MM.1S (cell line): ENCODE measurements at regions not wholly inside any gene's neighbourhood (a gene's known extent, or its start where the extent isn't known, plus 50 kb on each side); places are given as distances from the start of the nearest gene placed in this dataset.

Experiments
- DNase-seq: peaks from one replicate; pipeline ENCODE4 v3.0.0-alpha.2; 2015
- H2AFZ ChIP-seq: fragments of 300-600 bp; sonication (generic); 2 replicates; pipeline ENCODE4 v1.6.0; 2016; ENCODE audit warnings: antibody characterized with exemption, low read length
- H3F3A ChIP-seq: fragments of 300-600 bp; sonication (generic); 2 replicates; pipeline ENCODE4 v1.6.1; 2016; ENCODE audit warnings: mild to moderate bottlenecking, antibody characterized with exemption, low read length, moderate library complexity, mixed read lengths; ENCODE audit not compliant: insufficient read depth
- H3K27ac ChIP-seq: fragments of 300-600 bp; sonication (generic); 2 replicates; pipeline ENCODE4 v1.5.1; 2016; ENCODE audit warnings: mild to moderate bottlenecking, low read length
- H3K27me3 ChIP-seq: fragments of 300-600 bp; sonication (generic); replicated peaks from 2 replicates; pipeline ENCODE4 v1.6.0; 2016; ENCODE audit warnings: low read length; ENCODE audit not compliant: insufficient read depth
- H3K36me3 ChIP-seq: fragments of 300-600 bp; sonication (generic); replicated peaks from 2 replicates; pipeline ENCODE4 v1.6.1; 2016; ENCODE audit warnings: mild to moderate bottlenecking, low read length, mixed read lengths; ENCODE audit not compliant: insufficient read depth
- H3K4me1 ChIP-seq: fragments of 300-600 bp; sonication (generic); 2 replicates; pipeline ENCODE4 v1.6.1; 2016; ENCODE audit warnings: low read length, mixed read lengths
- H3K4me2 ChIP-seq: fragments of 300-600 bp; sonication (generic); 2 replicates; pipeline ENCODE4 v1.6.0; 2016; ENCODE audit warnings: low read depth, low read length
- H3K4me3 ChIP-seq: fragments of 300-600 bp; sonication (generic); 2 replicates; pipeline ENCODE4 v1.5.1; 2016; ENCODE audit warnings: low read length, mixed read lengths
- H3K79me2 ChIP-seq: fragments of 300-600 bp; sonication (generic); 2 replicates; pipeline ENCODE4 v1.6.1; 2016; ENCODE audit warnings: mixed run types, low read length, mixed read lengths
- H3K9ac ChIP-seq: fragments of 300-600 bp; sonication (generic); 2 replicates; pipeline ENCODE4 v1.6.1; 2016; ENCODE audit warnings: low read length, mixed read lengths
- H3K9me2 ChIP-seq: fragments of 300-600 bp; sonication (generic); replicated peaks from 2 replicates; pipeline ENCODE4 v1.6.1; 2016; ENCODE audit warnings: mild to moderate bottlenecking, low read length, mixed read lengths; ENCODE audit not compliant: insufficient read depth
- H3K9me3 ChIP-seq: fragments of 300-600 bp; sonication (generic); replicated peaks from 2 replicates; pipeline ENCODE4 v1.6.1; 2016; ENCODE audit warnings: mild to moderate bottlenecking, low read length, mixed read lengths; ENCODE audit not compliant: insufficient read depth
- H4K20me1 ChIP-seq: fragments of 300-600 bp; sonication (generic); 2 replicates; pipeline ENCODE4 v1.6.1; 2016; ENCODE audit warnings: mild to moderate bottlenecking, low read length, moderate library complexity, mixed read lengths; ENCODE audit not compliant: insufficient read depth
- CTCF ChIP-seq: fragments of 300-600 bp; sonication (generic); IDR thresholded peaks from 2 replicates; pipeline ENCODE4 v1.5.1; 2016; ENCODE audit warnings: antibody characterized with exemption, low read length, mixed read lengths
- EZH2 ChIP-seq: fragments of 300-600 bp; sonication (generic); optimal IDR thresholded peaks from 2 replicates; pipeline ENCODE3; 2017; ENCODE audit warnings: low read depth, mild to moderate bottlenecking, antibody characterized with exemption, low read length, mixed read lengths
- EZH2phosphoT487 ChIP-seq: fragments of 300-600 bp; sonication (generic); IDR thresholded peaks from 2 replicates; pipeline ENCODE4 v1.6.1; 2018; ENCODE audit warnings: antibody characterized with exemption, low read length

- no peak for DNase-seq
- Histone ChIP-seq H3K4me3 (no peak overlapping the region), H3F3A (no peaks in the 10 kb centered on the region), H3K27ac (no peak overlapping the region), H2AFZ (no peak overlapping the region), H4K20me1 (no peaks in the 10 kb centered on the region), H3K9me3 (no peaks in the 10 kb centered on the region), H3K36me3 (no peaks in the 10 kb centered on the region), H3K27me3 (no peaks in the 10 kb centered on the region), H3K9ac (no peak overlapping the region), H3K4me1 (no peaks in the 10 kb centered on the region), H3K9me2 (no peaks in the 10 kb centered on the region), H3K79me2 (no peaks in the 10 kb centered on the region), H3K4me2 (no peak overlapping the region)
- TF ChIP-seq CTCF, result no peak
- TF ChIP-seq EZH2, result no peak
- TF ChIP-seq EZH2phosphoT487, result no peak
Observed at GRCh38 chr14:26965490-26965889, 367.7 kb upstream of the NOVA1 start.

GRCh38 chr14:26966908-26967307 lies 369.1 kb upstream of the NOVA1 start:
- Histone ChIP-seq H3K36me3 (no peaks in the 10 kb centered on the region), H4K20me1 (no peaks in the 10 kb centered on the region), H3K4me3 (no peak overlapping the region), H3K27ac (no peak overlapping the region), H3K27me3 (no peaks in the 10 kb centered on the region), H3K9me2 (no peaks in the 10 kb centered on the region), H3K4me1 (no peaks in the 10 kb centered on the region), H3K9ac (no peak overlapping the region), H3K4me2 (no peak overlapping the region), H3K79me2 (no peaks in the 10 kb centered on the region), H3F3A (no peaks in the 10 kb centered on the region), H2AFZ (no peak overlapping the region), H3K9me3 (no peaks in the 10 kb centered on the region)
- TF ChIP-seq CTCF, result no peak
- TF ChIP-seq EZH2, result no peak
- TF ChIP-seq EZH2phosphoT487, result no peak
- DNase-seq, result peak; percentile 25

GRCh38 chr14:26974965-26975364 lies 377.1 kb upstream of the NOVA1 start:
- no peaks in the 10 kb centered on the region for H3F3A ChIP-seq
- no peaks in the 10 kb centered on the region for H3K27me3 ChIP-seq
- no peak overlapping the region for H3K4me3 ChIP-seq
- H3K9me2 ChIP-seq, result no peaks in the 10 kb centered on the region
- DNase-seq, result no peak
- no peaks in the 10 kb centered on the region for H3K79me2 ChIP-seq
- H4K20me1 ChIP-seq, result no peaks in the 10 kb centered on the region
- H3K9me3 ChIP-seq, result no peaks in the 10 kb centered on the region
- H3K27ac ChIP-seq, result no peak overlapping the region
- TF ChIP-seq EZH2phosphoT487, result no peak
- no peak for TF ChIP-seq EZH2
- no peak for TF ChIP-seq CTCF
- no peaks in the 10 kb centered on the region for H3K36me3 ChIP-seq
- H2AFZ ChIP-seq, result no peak overlapping the region
- no peak overlapping the region for H3K4me2 ChIP-seq
- no peaks in the 10 kb centered on the region for H3K4me1 ChIP-seq
- H3K9ac ChIP-seq, result no peak overlapping the region
